ENCODE measurements at regions not wholly inside any gene's neighbourhood (a gene's known extent, or its start where the extent isn't known, plus 50 kb on each side); places are given as distances from the start of the nearest gene placed in this dataset.

DNA sequence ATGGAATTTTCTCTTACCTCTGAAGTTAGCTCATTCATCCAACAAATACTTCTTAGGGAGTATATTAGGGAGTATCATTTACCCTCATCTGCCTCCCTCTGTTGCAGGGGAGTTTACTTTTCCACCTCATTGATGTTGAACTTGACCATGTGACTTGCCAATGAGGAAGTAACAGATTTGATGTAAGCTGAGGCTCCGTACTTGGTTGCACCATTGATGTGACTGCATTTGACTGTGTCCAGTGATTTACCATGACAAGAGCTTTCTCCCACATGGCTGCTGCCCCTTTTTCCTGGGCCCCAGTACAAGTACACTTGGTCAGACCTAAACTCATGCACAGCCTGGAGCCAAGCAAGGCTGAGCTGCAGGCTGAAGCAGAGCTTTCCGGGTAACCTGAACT, 81.6 kb upstream of the HS3ST2 start:
- intact Hi-C loops (cut with DNase I): no loop called here
- TF ChIP-seq, protein P1, sequence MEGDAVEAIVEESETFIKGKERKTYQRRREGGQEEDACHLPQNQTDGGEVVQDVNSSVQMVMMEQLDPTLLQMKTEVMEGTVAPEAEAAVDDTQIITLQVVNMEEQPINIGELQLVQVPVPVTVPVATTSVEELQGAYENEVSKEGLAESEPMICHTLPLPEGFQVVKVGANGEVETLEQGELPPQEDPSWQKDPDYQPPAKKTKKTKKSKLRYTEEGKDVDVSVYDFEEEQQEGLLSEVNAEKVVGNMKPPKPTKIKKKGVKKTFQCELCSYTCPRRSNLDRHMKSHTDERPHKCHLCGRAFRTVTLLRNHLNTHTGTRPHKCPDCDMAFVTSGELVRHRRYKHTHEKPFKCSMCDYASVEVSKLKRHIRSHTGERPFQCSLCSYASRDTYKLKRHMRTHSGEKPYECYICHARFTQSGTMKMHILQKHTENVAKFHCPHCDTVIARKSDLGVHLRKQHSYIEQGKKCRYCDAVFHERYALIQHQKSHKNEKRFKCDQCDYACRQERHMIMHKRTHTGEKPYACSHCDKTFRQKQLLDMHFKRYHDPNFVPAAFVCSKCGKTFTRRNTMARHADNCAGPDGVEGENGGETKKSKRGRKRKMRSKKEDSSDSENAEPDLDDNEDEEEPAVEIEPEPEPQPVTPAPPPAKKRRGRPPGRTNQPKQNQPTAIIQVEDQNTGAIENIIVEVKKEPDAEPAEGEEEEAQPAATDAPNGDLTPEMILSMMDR (IDR thresholded peaks at IDR 0.05; ENCODE audit: borderline replicate concordance, extremely low read depth, insufficient read depth): no peak
- DNase-seq (peak in 4 of 5 donors; percentile 85 to 92 (median 88)), FAIRE-seq (no peak)
- Histone ChIP-seq H3K9ac (ENCODE audit: low read length in 3 of 3) (no peak overlapping the region), H3K27ac (ENCODE audit: low read depth in 2 of 2, low read length in 2 of 2) (no peak overlapping the region), H3K36me3 (ENCODE audit: control insufficient read depth in 2 of 3, insufficient read depth in 3 of 3, low read length in 3 of 3) (no peaks in the 10 kb centered on the region), H3K9me3 (ENCODE audit: control insufficient read depth in 2 of 3, insufficient read depth in 1 of 3, low read length in 3 of 3) (no peaks in the 10 kb centered on the region), H3K4me3 (ENCODE audit: low read length in 3 of 3) (no peak overlapping the region), H3K27me3 (ENCODE audit: control insufficient read depth, insufficient read depth, low read length) (no peaks in the 10 kb centered on the region), H3K4me1 (ENCODE audit: control insufficient read depth in 2 of 3, insufficient read depth in 2 of 3, low read depth in 1 of 3, low read length in 3 of 3) (peaks cover 0 to 7% (median 0%) of the 10 kb centered on the region in 3 donors)

DNA sequence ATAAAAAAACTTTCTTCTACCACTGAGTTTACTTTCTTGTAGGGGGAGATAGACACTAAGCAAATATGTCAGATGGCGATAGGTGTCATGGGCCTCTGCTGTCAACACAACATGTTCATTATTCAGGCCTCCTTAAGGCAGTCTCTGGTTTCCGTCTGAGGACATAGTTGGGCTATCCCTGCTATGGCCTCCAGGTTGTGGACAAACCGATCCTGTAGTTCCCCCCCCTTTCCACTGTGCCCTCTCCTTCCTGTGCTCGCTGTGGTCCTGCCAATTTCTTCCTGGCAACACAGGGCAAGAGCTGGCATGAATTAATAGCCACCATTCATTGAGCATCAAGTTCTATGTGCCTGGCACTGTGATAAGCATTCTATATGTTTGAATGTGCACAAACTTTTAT, 81.0 kb upstream of the HS3ST2 start:
- Histone ChIP-seq H3K9ac (ENCODE audit: low read length in 3 of 3) (no peak overlapping the region), H3K27ac (ENCODE audit: low read depth in 2 of 2, low read length in 2 of 2) (no peak overlapping the region), H3K36me3 (ENCODE audit: control insufficient read depth in 2 of 3, insufficient read depth in 3 of 3, low read length in 3 of 3) (no peaks in the 10 kb centered on the region), H3K9me3 (ENCODE audit: control insufficient read depth in 2 of 3, insufficient read depth in 1 of 3, low read length in 3 of 3) (no peaks in the 10 kb centered on the region), H3K4me3 (ENCODE audit: low read length in 3 of 3) (no peak overlapping the region), H3K27me3 (ENCODE audit: control insufficient read depth, insufficient read depth, low read length) (no peaks in the 10 kb centered on the region), H3K4me1 (ENCODE audit: control insufficient read depth in 2 of 3, insufficient read depth in 2 of 3, low read depth in 1 of 3, low read length in 3 of 3) (peaks cover 0 to 3% (median 0%) of the 10 kb centered on the region in 3 donors)
- DNase-seq (peak in 1 of 5 donors; percentile 10), FAIRE-seq (no peak)
- intact Hi-C loops (cut with DNase I): no loop called here
- TF ChIP-seq, protein P1 (IDR thresholded peaks at IDR 0.05; ENCODE audit: borderline replicate concordance, extremely low read depth, insufficient read depth): no peak

DNA sequence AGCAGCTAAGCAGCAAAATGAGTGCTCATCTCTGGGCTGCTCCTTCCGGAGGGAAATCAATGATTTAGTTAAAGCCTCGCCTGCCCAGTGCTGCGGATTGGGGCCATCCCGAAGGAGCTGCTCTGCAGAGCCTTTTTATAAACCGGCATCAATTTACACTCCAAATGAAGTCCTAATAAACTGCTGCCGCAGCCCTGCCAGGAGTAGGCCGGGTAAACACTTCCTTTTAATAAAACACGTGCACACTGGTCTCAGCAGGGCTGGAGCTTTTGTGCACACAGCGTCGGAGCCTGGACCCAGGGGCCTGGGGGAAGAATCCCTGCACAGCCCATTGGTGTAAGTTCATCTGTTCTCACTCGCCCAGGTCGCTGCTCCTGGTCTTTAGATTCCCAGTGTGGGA, 79.6 kb upstream of the HS3ST2 start:
- FAIRE-seq (no peak), DNase-seq (peak in 4 of 5 donors; percentile 52 to 67 (median 56))
- H3K4me1 ChIP-seq (ENCODE audit: control insufficient read depth in 2 of 3, insufficient read depth in 2 of 3, low read depth in 1 of 3, low read length in 3 of 3): no peaks in the 10 kb centered on the region
- intact Hi-C loops (cut with DNase I): no loop called here
- H3K9me3 ChIP-seq (ENCODE audit: control insufficient read depth in 2 of 3, insufficient read depth in 1 of 3, low read length in 3 of 3): no peaks in the 10 kb centered on the region
- TF ChIP-seq, protein P1 (IDR thresholded peaks at IDR 0.05; ENCODE audit: borderline replicate concordance, extremely low read depth, insufficient read depth): no peak
- no peaks in the 10 kb centered on the region for H3K27me3 ChIP-seq (ENCODE audit: control insufficient read depth, insufficient read depth, low read length)
- H3K9ac ChIP-seq (ENCODE audit: low read length in 3 of 3): no peak overlapping the region
- H3K4me3 ChIP-seq (ENCODE audit: low read length in 3 of 3): no peak overlapping the region
- no peaks in the 10 kb centered on the region for H3K36me3 ChIP-seq (ENCODE audit: control insufficient read depth in 2 of 3, insufficient read depth in 3 of 3, low read length in 3 of 3)
- H3K27ac ChIP-seq (ENCODE audit: low read depth in 2 of 2, low read length in 2 of 2): no peak overlapping the region

DNA sequence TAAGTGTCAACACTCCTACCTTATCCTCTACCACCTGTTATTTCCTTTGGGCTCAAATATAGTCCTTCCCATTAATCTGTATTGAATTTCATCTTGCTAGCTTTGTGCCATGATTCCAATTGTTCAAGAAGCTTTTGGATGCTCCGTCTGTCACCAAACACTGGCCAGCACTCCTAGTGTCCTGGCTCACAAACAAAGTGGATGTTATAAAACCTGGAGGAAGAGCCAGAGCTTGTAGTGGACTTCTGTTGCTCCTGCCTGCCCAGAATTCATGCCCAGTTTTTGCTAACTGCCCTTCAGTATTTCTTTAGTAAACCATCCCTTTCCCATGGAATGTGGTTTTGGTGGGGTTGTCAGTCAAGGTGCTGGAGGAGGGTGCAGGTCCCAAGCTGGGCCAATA, 77.2 kb upstream of the HS3ST2 start:
- no peak for FAIRE-seq

More for the DNA sequence above, 77.2 kb upstream of the HS3ST2 start:
- no peaks in the 10 kb centered on the region for H3K4me1 ChIP-seq (ENCODE audit: control insufficient read depth in 2 of 3, insufficient read depth in 2 of 3, low read depth in 1 of 3, low read length in 3 of 3)
- no peaks in the 10 kb centered on the region for H3K36me3 ChIP-seq (ENCODE audit: control insufficient read depth in 2 of 3, insufficient read depth in 3 of 3, low read length in 3 of 3)
- no peak overlapping the region for H3K4me3 ChIP-seq (ENCODE audit: low read length in 3 of 3)
- no peaks in the 10 kb centered on the region for H3K9me3 ChIP-seq (ENCODE audit: control insufficient read depth in 2 of 3, insufficient read depth in 1 of 3, low read length in 3 of 3)
- no peak overlapping the region for H3K9ac ChIP-seq (ENCODE audit: low read length in 3 of 3)
- H3K27me3 ChIP-seq (ENCODE audit: control insufficient read depth, insufficient read depth, low read length): no peaks in the 10 kb centered on the region
- no peak overlapping the region for H3K27ac ChIP-seq (ENCODE audit: low read depth in 2 of 2, low read length in 2 of 2)
- intact Hi-C loops (cut with DNase I): no loop called here
- TF ChIP-seq, protein P1 (IDR thresholded peaks at IDR 0.05; ENCODE audit: borderline replicate concordance, extremely low read depth, insufficient read depth): no peak
- DNase-seq: peak in 1 of 5 donors; percentile 2

All from kidney (tissue), 13 donors.